GM19328 (cell line): ENCODE measurements at regions not wholly inside any gene's neighbourhood (a gene's known extent, or its start where the extent isn't known, plus 50 kb on each side); places are given as distances from the start of the nearest gene placed in this dataset.
"Not testable (repeated sequence)": the region's sequence is repeated elsewhere in the genome, so short reads cannot be mapped to it uniquely, and the experiment has no call there.

ENCODE experiments used
- ATAC-seq: cut with Tn5 transposase; IDR thresholded peaks from one replicate; pipeline ENCODE4 v1.9.1; 2021; ENCODE audit warnings: mild to moderate bottlenecking, moderate library complexity; ENCODE audit not compliant: unreplicated experiment

DNA sequence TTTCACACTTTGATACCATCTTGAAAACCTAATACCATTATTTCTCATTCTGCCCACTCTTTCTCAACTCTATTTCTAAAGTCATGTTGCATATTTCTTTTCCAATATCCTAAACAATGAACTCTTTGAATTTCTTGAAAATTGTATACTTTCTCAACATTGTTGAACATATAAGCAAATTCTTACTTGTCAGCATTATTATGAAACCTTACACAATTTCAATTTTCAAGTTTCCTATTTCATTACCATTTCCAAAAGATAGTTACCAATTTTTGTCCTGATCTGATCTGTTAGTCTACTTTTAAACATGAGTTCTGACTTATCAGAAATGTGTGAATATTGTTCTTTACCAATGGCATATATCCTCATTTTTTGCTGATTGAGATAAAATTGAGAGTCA lies 806.3 kb upstream of the IGFBP7 start:
- no peak for ATAC-seq

- no peak for ATAC-seq
These were observed 801.0 kb upstream of the IGFBP7 start for GRCh38 chr4:57911203-57911602.

DNA sequence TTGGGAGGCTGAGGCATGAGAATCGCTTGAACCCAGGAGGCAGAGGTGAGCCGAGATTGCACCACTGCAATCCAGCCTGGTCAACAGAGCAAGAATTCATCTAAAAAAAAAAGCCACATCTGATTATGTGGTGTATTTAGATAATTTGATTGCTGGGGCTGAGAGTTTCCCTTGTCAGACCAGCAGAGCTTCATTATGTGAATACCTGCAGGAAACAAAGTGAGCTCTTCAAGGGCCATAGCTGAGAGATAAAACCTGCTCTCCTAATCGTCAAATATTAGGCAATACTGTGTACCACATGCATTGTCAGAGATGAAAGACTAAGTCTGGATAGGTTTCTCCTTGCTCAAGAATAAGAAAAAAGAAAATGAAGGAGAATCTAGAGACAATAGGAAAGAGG lies 800.0 kb upstream of the IGFBP7 start:
- ATAC-seq = no peak

- ATAC-seq = no peak
These were observed 795.8 kb upstream of the IGFBP7 start for GRCh38 chr4:57905965-57906364.

DNA sequence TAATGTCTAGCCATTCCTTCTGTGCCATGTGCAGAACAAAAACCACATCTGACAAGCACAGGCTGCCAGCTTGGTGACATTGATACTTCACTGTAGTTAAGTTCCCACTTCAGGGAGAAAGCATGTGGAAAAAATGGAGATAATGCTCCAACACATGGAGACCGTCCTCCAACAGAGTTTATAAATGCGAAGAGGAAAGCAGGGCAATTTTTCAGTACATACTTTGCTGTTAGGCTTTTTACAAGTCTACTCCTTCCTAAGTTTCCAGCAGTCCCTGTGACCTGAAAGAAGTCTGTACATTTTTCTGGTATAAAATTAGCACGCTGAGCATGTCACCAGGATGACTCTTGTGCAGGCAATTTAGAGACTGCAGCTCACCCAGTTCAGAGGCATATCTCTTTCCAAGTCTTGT lies 766.9 kb upstream of the IGFBP7 start:
- ATAC-seq = no peak

DNA sequence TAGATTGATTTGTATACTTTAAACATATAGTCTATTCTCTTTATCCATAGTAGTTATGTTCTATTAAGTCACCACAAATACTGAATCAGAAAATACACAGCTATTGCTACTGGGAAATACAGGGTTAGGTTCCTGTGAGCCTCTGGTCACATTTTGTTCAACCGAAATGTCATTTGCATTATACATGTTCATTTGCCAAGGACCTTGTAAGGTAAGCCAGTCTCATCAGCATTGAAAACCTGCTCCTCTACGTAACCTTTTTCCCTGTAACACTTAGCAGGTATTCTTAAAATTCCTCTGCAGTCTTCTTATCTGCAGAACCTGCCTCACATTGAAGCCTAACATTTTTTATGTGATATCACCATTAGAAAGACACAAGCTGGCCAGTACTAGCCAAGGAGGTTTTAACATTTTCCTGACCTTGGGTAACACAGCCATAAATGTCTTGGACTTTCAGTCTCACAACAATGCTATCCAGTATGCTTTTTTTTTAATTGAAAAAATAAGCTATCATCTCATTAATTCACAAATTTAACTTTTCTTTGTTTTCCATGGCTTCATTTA lies 765.7 kb upstream of the IGFBP7 start:
- no peak for ATAC-seq

DNA sequence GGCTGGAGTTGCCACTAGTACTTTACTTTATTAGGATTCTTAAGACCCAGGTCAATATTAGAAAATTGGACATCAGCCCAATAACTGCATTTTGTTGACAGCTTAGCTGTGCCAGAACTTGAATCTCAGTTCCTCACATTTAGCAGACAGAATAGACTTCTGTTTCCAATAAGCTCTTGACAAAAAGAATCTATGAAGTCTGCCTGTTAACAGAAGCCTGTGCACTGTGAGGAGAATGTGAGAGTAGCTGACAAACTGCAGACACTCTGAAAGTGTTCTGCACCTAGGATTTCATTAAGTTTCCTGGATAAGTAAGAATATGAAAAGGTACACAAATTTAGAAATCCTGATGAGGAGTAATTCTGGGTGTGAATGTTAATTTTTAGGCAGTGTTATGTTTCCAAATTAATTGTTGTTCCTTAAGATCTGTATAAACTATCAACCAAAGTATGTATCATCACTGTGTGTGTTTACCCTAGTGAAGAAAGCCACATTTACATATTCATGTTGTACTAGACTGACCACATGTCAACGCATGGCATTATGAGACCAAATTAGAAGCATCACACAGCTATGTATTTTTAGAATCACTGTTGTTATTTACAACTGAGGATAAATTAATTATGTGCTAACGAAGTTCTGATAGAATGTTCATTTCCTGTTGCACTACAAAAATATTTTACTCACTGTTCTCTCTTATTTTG lies 756.4 kb upstream of the IGFBP7 start:
- ATAC-seq = no peak

GRCh38 chr4:57865264-57865663 lies 755.1 kb upstream of the IGFBP7 start:
- no peak for ATAC-seq

DNA sequence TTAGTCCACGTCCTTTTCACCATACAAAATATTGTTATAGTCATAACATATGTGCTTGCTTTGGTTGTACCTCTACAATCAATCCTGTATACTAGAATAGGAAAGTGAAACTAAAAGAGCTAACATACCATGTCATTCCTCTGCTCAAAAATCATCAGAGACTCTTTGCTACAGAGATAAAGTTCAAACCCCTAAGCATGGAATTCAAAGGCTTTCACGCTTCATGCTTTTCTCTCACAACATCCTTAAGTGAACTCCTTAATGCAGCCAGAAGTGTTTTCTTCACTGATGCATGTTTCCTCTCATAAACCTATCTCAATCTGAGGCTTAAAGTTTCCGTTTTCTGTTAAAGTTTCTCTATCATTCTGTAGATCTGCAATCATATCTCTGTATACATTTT lies 744.6 kb upstream of the IGFBP7 start:
- no peak for ATAC-seq

DNA sequence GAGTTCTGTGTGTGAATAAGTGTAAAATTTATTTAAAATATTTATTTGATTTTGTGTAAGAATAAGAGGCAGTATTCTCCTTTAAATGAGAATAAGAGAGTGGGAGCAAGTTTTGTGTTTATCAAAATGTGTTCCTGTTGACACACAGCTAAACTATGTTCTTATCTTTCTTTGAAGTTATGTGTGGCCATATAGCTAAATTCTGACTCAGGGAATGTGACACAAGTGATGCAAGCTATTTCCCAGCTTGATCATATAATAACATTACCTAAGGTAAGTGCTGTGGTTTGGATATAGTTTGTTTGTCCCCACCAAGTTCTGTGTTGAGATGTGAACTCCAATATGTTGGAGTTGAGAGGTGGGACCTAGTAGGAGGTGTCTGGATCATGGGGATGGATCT lies 740.0 kb upstream of the IGFBP7 start:
- no peak for ATAC-seq

DNA sequence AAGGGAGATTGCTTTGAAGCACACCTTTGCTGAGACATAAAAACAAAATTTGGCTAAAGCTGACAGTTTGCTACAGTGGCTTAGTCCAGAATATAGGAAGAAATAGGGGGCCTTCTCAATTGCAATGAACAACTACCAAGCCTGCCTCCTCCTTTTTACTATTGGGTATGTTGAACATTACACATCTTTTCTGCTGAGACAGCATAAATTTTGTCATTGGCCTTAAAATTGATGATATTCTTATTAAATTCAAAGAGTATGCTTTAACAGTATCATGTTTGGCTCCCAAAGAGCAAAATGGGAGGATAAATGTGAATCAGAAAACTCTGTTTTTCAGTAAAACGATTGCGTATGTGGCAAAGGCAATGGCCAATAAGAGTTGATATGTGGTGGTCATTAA lies 721.9 kb upstream of the IGFBP7 start:
- ATAC-seq = no peak

DNA sequence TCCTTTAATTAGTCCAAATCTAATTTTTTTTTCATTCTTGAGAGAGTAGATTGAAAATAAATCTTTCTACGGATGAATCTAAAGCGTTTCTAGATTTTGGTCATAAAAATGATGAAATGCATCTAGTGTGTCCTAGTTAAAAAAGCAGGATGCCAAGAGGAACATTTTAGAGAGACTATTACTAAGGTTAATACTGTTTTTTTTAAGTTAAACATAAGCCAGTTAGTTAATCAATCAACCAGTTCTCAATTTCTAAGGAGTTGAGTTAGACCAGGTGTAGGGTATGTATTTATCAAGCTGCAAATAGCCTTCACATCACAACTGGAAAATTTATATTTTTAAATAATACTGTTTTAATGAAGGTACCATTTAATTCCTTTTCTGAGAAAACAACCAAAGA lies 679.5 kb upstream of the IGFBP7 start:
- no peak for ATAC-seq

DNA sequence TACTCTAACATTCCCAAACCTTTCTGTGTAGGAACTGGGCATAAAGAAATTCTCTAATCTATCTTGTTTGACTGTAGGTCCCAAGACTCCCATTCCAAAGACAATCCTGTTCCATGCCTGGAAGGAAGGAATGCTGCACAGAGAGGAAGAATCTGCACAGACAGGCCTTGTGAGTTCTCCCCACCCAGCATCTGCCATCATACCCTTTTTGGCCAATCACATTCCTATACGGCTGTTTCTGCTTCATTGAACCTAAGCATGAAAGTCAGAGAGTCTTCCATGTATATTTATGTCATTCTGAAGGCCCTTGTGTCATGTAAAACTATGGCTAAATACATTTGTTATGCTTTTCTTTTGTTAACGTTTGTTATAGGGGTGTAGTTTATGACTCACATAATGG lies 667.7 kb upstream of the IGFBP7 start:
- ATAC-seq = no peak

DNA sequence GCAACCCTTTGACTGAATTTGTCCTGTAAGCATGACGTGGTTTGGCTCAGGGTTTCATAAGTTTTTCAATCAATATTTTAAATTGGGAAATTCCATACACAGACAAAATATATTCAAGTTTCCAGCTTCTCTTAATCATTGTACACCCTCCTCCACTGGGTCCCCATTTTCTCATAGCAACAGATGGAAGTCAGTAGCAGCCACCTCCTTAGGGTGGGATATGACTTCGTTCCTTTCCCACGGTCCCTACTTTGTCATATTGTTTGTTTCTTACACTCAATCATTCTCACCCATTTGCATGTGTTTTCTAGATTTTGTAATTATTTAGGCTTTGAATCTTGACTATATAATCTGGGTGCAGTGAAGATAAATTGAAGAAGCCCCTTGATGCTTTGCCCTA lies 664.5 kb upstream of the IGFBP7 start:
- ATAC-seq = no peak

- no peak for ATAC-seq
These were observed 664.0 kb upstream of the IGFBP7 start for GRCh38 chr4:57774171-57774570.

DNA sequence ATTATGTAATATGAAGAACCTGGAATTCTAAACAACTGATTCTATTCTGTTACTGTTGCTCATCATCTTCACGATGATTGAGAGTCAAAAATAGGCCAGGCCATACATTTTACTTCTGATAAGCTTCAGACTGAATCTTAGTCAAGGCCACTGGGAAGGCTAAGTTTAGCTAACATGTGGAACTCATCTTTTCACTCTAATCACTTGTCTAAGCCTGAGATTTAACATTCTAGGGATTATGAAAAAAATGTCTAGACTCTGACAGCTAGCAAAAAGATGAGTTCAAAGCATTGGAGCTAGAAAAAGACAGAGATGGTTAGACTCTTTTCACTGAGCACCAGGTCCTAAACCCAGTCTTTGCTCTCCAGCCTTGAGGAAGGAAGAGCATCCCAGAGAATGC lies 656.2 kb upstream of the IGFBP7 start:
- no peak for ATAC-seq

DNA sequence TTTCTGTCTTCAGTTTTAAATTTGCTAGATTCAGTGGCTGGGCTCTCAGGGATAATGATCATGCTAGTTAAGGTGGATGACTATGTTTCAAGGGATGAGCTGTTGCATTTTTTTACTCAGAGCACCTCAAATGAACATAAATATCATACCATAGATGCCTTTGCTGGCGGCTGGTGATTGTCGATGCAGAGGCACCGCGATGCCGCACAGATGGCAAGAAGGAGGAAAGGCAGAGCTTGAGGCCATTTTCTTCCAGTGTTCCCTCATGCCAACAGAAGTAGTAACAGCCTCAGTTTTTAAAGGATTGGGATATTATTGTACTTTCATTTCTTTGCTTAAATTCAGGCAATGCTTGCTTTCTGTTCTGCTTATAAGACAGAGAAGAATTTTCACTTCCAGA lies 654.7 kb upstream of the IGFBP7 start:
- no peak for ATAC-seq

DNA sequence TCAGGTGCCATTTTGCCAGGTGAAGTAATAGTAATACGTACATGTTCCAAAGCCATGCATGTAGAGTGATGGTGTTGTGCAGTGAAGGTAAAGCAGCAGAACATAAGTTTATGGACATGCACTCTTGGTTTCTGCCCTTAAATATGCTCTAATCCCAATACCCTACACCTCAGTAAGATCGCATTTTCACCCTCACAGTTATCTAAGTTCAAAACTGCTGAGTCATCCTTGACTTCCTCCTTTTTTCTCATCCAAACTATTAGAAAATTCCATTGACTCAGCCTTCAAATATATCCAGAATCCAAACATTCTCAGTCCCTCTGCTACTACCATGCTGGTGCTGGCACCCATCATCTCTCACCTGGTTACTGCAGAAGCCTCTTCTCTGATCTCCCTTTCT lies 652.9 kb upstream of the IGFBP7 start:
- ATAC-seq = no peak

- no peak for ATAC-seq
These were observed 630.5 kb upstream of the IGFBP7 start for GRCh38 chr4:57740625-57741190.

GRCh38 chr4:57736781-57737180 lies 626.6 kb upstream of the IGFBP7 start:
- ATAC-seq = no peak

GRCh38 chr4:57734104-57734670 lies 624.0 kb upstream of the IGFBP7 start:
- no peak for ATAC-seq

DNA sequence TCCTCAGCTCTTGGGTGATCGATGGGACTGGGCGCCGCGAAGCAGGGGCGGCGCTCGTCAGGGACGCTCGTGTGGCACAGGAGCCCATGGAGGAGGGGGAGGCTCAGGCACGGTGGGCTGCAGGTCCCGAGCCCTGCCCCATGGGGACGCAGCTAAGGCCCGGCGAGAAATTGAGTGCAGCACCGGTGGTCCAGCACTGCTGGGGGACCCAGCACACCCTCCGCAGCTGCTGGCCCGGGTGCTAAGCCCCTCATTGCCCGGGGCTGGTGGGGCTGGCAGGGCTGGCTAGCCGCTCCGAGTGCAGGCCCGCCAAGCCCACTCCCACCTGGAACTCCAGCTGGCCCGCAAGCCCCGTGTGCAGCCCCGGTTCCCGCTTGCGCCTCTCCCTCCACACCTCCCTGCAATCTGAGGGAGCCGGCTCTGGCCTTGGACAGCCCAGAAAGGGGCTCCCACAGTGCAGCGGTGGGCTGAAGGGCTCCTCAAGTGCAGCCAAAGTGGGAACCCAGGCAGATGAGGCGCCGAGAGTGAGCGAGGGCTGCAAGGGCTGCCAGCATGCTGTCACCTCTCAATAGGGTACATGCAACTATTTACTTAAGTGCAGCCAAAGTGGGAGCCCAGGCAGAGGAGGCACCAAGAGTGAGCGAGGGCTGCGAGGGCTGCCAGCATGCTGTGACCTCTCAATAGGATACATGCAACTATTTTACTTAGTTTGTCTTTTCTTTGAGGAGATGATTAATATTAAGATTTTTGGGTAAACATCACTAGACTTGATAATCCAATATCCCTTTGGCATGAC lies 619.8 kb upstream of the IGFBP7 start:
- ATAC-seq = not testable (repeated sequence)
